Stimulated activated CD4-positive, alpha-beta T cell treated with anti-CD3 and anti-CD28 coated beads, Interleukin-15, amount 100 ng/mL, for 1 hour (primary cell): ENCODE measurements at regions not wholly inside any gene's neighbourhood (a gene's known extent, or its start where the extent isn't known, plus 50 kb on each side); places are given as distances from the start of the nearest gene placed in this dataset.

ENCODE experiments used
- DNase-seq, 2 donors: peaks; one replicate each; pipeline ENCODE4 v3.0.0-alpha.2; 2020; ENCODE audit warnings: low read depth in 1 of 2, low spot score in 1 of 2

- DNase-seq, result no peak
Observed at GRCh38 chr4:129403848-129404247, 307.9 kb downstream of the C4orf33 start.

- no peak for DNase-seq
Observed at GRCh38 chr4:129410115-129410514, 314.2 kb downstream of the C4orf33 start.

- no peak for DNase-seq
Observed at GRCh38 chr4:129415004-129415403, 319.1 kb downstream of the C4orf33 start.

GRCh38 chr4:129420637-129421036, 324.7 kb downstream of the C4orf33 start:
- DNase-seq, result no peak

GRCh38 chr4:129422277-129422676, 326.3 kb downstream of the C4orf33 start:
- DNase-seq, result no peak

- DNase-seq, result no peak
Observed at GRCh38 chr4:129428454-129428853, 332.5 kb downstream of the C4orf33 start.

- DNase-seq, result no peak
Observed at GRCh38 chr4:129429581-129430320, 333.8 kb downstream of the C4orf33 start.

- no peak for DNase-seq
Observed at GRCh38 chr4:129437347-129437746, 341.4 kb downstream of the C4orf33 start.

GRCh38 chr4:129438456-129438981, 342.6 kb downstream of the C4orf33 start:
- no peak for DNase-seq

- DNase-seq, result no peak
Observed at GRCh38 chr4:129446074-129446473, 350.1 kb downstream of the C4orf33 start.

- no peak for DNase-seq
Observed at GRCh38 chr4:129453524-129454200, 357.7 kb downstream of the C4orf33 start.

GRCh38 chr4:129455482-129455881, 359.5 kb downstream of the C4orf33 start:
- DNase-seq, result no peak

- DNase-seq, result no peak
Observed at GRCh38 chr4:129468624-129469023, 372.7 kb downstream of the C4orf33 start.

- DNase-seq, result no peak
Observed at GRCh38 chr4:129474698-129475097, 378.7 kb downstream of the C4orf33 start.

- no peak for DNase-seq
Observed at GRCh38 chr4:129481107-129481506, 385.2 kb downstream of the C4orf33 start.

- DNase-seq, result no peak
Observed at GRCh38 chr4:129488427-129488826, 392.5 kb downstream of the C4orf33 start.

GRCh38 chr4:129490516-129490915, 394.6 kb downstream of the C4orf33 start:
- no peak for DNase-seq

- no peak for DNase-seq
Observed at GRCh38 chr4:129498626-129499025, 402.7 kb downstream of the C4orf33 start.

- no peak for DNase-seq
Observed at GRCh38 chr4:129514852-129515251, 418.9 kb downstream of the C4orf33 start.

- DNase-seq, result no peak
Observed at GRCh38 chr4:129515356-129515755, 419.4 kb downstream of the C4orf33 start.

GRCh38 chr4:129526812-129527211, 430.9 kb downstream of the C4orf33 start:
- no peak for DNase-seq

GRCh38 chr4:129531253-129531652, 435.3 kb downstream of the C4orf33 start:
- DNase-seq, result no peak
